SIG-M5 treated with dmso at 0.1 percent for 504 hours (cell line): ENCODE measurements at regions not wholly inside any gene's neighbourhood (a gene's known extent, or its start where the extent isn't known, plus 50 kb on each side); places are given as distances from the start of the nearest gene placed in this dataset.

Experiments
- DNase-seq: peaks from one replicate; lab custom pipeline; 2025; ENCODE audit not compliant: unreplicated experiment; lab: John Stamatoyannopoulos, UW

DNA sequence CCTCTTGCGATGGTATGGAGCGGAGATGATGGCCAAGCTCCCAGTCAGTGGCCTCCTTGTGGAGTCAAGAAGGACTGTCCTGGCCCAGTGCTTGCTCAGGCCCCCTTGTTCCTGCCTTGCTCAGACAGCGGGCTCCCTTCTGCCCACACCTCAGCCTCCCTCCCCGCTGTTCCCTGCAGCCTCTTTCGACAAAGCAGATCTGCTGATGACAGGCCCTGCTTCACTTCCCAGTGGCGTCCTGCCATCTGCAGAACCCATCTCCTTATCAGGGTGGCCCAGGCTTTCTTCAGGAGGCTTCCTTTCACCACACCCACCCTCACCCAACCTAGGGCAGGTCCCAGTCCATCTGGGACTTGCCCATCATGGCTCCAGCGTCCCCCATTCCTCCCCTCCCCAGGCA is 80.0 kb downstream of the CLDN34 start:
- no peak for DNase-seq

DNA sequence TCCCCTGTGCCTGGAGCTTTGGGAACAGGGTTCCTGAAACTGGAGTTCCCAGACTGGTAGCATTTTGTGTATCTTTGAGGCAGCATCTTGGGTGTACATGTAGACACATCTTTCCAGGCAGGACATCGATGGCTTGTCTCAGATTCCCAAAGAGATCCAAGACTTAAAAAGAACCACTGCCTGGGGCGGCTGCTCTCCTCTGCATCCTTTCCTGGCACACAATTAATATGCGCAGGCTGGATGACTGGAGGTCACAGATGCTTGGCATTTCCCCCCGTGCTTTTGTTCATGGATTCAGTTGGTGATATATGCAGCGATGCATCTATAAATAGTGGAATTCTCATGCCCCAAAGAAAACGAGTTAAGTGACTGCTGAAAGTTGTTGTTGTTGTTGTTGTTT is 80.5 kb downstream of the CLDN34 start:
- DNase-seq, result no peak

DNA sequence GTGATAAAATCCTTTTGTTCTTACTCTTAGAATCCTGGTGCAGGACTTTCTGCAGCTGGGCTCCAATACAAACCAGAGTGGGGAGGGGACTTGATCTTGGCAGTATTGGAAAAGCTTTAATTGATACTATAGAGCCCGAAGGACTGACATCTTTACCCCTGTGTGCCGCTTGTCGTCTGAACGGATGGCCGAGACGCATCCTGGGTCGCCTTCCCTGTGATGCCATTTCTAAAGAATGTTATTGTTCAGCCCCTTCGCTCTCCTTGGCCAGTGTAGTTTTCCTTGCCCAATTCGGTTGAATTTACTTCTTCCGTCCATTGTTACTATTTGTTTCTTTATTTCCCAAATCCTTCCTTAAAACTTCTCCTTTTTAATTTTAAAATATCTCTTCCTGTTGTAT is 80.9 kb downstream of the CLDN34 start:
- DNase-seq, result no peak

DNA sequence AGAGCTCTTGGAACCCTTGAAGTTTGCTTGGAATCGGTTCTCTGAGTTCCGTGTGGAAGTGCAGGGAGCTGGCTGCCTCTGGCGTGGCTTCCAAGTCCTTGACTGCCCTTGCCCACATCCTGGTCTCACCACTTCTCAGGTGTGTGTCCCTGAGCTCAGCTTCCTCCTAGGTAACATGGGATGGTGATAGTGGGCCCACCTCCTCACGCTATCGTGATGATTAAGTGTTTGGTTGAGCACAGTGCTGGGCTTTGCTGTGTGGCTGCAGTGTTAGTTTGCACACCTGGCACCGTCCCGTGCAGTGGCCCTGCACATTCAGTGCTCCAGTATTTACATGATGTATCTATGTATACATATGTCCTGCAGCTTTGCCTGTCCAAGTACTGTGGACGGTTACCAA is 81.5 kb downstream of the CLDN34 start:
- DNase-seq, result no peak

DNA sequence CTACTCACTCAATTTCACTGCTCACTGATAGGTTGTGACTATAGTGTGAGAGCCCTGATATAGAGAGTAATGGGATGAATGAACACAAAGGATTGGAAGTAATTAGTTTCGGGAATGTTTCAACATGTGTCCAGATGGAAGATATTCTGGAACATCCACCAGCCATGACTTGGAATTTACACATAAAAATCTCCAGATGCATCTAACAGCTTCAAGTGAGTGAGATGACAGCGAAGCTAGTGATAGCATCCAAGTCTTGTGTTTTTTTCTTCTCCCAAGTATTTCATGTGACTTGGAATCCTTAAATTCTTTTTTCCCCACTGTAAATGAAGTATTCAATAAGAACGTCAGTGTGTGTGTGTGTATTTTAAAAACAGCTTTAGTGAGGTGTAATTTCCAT is 82.1 kb downstream of the CLDN34 start:
- no peak for DNase-seq

DNA sequence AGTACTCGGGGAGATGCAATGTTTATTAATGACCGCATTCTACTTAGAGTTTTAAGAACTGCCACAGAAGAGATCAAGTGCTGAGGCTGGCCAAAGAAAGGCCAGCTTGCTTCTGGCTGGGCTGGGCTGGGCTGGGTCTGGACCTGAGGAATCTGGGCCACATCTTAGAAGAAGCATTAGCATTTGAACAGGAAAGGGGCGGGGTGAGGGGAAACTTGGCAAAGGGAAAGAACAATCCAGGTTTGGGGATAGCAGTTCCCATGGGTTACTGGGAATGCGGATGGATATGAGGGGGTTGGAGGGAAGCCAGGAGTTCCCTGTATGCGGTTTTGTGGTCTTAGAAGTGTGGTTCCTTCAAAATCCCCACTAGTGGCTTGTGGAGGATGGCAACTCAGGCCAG is 83.3 kb downstream of the CLDN34 start:
- DNase-seq, result no peak

DNA sequence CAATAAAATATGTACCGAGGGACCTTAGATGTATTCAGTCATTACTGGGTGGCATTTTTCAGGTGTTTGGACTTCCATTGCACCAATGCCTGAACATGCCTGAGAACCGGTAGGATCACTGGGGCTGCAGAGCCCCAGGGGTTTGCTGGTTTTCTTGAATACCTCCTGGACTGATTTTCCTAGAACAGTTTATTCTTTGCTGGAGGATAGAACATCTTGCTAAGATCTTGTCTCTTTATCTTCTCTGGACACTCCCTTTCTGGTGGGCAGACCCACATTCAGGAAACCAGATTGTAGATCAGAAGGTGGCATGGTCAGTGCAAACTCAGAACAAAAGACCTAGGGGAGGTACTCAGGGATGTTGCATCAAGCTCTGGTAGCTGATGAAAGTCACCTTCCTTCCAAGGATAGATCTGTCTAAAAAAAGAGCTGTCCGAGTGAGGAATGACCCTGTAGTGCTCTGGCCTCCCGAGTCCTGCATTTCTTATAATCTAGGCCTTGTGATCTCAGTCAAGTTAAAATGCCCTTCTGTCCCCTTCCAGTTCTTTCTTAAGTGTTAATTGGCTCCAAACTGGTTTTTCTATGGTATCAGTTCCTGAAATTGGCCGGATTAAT is 84.8 kb downstream of the CLDN34 start:
- DNase-seq, result no peak

DNA sequence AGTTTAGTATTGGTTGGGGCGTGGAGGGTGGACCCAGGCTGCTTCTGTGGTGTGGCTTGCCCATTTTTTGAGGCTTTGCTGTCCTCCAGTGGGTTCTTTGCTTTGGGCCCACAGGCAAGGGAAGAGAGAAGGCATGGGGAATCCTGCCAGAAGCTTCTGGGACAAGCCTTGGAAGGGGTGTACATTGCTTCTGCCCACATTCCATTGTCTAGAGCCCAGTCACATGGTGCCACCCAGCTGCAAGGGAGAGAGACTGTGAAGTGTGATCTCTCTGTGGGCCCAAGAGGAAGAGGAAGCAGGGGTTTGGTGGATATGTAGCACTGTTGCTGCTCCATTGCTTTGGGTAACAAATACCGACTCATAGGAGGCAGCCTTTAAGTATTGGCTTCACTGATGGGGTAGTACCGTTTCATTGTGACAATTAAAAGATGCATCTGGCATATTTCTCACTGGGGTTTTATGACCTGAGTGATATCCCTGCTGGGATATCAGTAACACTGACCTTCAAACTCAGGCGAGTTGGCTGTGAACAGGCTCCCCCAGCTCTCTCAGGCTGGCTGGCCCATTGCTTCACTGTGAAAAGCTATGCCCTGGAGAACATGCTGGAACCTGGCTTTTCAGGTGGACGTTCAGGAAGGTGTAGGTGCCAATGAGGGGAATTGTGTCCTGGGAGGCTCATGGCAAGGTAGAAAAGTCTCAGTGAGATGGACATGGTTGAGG is 85.9 kb downstream of the CLDN34 start:
- no peak for DNase-seq

DNA sequence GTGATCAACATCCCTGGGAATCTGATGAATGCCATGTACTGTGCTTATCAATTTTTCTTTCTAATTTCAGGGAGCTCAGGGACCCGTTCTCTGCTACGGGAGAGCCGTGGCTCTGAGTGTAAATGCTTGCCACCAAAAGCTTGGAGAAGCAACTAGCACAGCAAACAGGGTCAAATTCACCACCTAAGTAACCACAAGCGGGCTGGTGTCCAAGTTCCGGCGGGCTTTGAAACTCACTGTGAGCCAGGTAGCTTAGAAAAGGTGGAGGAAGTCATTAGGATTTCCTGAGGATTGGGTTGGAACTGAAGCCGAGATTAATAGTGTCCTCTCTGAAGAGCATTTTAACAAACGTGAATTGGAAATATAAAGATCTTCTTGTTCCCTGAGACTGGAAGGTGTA is 87.2 kb downstream of the CLDN34 start:
- DNase-seq, result no peak

DNA sequence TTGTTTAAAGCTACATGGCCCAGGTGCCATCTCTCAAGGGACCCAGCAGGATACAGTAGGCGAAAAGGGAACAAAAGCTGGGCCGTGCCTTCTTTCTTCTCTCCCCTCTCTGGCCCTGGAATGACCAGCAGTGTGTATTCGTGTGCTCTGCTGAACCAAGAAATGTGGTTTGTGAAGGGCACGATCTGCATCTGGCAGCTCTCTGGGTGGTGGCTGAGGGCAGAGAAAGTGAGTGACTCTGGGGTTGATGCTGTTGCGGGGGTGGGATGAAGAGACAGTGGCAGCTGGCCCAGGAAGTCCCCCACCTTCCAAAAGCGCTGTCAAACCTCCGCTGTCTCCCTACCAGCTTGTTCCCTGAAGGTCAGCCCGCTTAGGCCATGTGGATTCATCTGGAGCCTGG is 88.3 kb downstream of the CLDN34 start:
- no peak for DNase-seq

DNA sequence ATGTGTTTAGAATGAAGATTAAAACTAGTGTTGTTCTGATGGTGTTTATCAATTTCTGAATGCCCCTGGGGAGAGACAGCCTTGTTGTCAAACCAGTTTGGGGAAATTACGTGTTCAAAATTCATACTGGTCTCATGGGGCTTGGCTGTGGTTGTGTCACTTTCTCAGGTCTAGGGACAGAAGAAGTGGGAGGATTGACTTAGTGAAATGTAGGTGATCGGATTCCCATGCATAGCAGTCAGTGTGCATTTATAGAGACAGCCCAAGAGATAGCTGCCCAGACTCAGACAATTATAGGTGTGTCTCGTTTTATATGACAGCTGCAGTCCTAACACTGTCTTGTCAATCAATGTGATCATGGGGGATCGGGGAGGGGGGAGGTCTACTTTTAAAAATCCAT is 94.4 kb upstream of the CLCN4 start:
- no peak for DNase-seq

DNA sequence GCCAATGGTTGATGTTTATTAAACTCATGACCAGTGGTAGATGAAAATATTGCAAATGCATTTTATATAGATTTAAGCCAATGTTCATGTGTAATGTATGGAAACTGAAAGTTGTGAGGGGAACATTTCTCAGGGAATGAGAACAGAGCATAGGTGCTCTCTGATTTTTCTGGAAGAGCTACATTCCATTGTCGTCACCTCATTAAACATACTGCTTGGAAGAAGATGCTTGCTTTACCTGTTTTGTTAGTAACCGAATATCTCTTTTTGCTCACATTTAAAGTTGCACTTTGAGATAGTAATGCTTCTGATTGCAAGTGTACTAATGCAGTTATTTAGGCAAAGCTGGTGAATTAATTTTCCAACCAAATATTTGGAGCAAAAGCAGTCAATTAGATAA is 93.8 kb upstream of the CLCN4 start:
- peak; percentile 18 for DNase-seq

DNA sequence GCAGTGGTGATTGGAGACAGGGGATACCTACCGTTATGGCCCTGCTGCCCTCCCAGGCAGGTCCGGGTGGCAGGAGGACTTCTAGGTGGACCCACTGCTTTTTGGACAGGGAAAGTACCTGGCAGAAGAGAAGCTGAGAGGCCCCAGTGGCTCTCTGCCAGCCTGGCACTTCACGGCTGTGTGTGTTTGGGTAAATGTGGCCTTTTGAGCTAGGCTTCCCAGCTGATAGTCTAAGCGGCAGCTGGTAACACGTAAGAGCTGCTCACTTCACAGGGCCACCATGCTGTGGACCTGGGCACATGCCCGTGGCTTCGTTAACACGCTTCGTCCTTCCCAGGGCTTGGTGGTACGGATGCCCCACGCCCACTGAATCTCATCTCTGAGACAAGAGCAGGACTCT is 92.0 kb upstream of the CLCN4 start:
- no peak for DNase-seq

DNA sequence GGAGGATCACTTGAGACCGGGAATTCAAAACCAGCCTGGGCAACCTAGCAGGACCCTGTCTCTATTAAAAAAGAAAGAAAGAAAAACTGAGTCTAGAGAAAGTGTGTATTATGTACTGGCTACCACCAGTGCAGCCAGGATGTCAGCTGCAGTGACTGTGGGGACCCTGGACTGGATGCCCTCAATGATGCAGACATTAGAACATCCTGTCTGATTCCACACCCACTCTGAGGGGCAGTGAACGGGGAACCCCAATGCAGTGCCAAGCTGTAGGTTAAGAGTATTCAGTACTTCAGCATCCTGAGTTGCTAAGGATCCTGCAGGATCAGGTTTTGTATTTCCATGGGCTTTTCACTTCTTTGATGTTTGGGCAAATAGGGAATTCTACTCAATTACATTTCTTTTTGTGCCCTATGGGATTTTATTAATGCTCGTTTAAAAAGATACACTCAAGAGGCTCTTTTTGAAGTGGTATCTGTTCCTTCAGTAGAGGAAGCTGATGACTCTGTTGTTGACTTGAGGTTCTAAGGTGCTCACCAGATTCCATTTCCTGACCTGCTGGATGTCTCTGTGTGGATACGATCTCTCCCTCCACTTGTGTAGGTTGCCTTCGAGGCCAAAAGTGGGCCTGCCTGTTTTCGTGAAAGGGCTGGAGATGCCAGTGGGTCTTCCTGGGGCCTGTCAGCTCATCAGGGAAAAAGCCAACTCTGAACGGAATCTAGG is 85.9 kb upstream of the CLCN4 start:
- DNase-seq, result no peak

DNA sequence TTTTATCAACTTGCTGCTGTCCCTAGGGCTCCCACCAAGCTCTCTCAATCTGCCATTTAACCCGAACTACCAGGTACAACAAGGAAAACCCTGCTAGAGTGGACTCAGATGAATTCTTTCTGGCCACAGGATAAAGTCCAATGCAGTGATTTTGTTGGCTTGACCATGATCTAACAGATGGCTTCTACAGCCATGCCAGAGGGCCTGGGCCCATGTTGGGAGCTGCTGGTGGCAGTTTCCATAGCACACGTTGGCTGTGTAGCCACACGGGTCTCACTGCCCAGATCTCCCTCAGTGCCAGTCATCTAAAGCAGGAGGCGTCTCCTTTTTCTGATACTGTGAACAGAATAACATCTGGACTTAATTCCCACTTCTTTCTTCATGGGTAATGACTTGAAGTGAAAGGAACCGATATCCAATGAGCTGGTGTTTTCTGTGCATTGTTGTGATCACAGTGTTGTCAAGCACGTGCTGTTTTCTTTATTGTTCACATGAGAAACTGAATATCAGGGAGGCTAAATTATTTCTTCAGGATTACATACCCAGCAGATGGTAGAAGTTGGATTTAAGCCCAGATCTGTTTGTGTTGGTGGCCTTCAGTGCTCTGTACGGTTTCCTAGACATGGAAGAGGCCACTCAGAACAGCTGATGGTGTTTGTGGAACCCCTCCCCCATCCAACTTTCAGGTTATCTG is 85.2 kb upstream of the CLCN4 start:
- DNase-seq, result no peak

DNA sequence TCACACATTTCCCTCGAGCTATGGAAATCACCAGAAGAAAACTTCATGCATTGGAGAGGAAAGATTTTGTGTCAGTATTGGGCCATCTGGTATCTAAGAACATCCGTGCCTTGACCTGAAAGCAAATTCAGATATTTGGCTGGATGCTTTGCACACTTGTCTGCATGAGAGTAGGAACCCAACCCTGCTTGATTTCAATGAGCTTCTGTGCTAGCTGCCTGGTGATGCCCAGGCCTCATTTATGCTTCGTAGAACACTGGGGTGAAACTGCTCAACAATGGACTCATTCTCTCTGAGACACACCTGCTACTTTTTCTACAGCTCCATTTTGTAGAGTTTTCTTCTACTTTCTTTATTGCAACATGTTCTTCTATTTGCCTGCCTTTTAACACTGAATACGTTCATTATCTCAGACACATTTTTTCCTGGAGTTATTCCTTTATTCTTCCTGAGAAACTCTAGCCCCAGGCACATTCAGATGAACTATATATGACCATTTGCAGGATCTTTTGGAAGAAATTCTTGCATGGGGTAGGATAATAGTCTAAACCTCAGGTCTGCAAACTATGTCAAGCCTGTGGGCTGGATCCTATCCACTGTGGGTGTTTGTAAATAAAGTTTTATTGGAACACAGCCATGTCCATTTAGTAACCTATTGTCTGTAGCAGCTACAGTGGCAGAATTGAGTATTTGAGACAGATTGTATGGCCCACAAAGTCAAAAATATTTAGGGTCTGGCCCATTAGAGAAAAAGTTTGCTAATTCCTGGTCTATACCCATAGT is 83.8 kb upstream of the CLCN4 start:
- no peak for DNase-seq

DNA sequence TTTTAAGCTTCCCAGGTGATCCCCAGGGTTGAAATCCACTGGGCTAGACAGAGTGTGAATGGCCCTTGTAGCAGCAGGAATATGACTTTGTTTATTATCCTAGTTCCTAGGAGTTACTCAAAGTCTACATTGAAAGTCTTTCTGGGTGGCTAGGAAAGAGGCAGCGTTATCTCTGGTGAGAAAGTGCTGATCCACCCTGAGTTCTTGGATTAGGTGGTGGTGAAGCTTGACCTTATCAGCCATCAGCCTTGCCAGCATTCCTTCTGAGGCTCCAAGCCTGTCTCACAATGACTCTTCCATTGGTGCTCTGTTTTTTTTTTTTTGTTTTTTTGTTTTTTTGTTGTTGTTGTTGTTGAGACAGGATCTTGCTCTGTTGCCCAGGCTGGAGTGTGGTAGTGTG is 83.1 kb upstream of the CLCN4 start:
- no peak for DNase-seq

DNA sequence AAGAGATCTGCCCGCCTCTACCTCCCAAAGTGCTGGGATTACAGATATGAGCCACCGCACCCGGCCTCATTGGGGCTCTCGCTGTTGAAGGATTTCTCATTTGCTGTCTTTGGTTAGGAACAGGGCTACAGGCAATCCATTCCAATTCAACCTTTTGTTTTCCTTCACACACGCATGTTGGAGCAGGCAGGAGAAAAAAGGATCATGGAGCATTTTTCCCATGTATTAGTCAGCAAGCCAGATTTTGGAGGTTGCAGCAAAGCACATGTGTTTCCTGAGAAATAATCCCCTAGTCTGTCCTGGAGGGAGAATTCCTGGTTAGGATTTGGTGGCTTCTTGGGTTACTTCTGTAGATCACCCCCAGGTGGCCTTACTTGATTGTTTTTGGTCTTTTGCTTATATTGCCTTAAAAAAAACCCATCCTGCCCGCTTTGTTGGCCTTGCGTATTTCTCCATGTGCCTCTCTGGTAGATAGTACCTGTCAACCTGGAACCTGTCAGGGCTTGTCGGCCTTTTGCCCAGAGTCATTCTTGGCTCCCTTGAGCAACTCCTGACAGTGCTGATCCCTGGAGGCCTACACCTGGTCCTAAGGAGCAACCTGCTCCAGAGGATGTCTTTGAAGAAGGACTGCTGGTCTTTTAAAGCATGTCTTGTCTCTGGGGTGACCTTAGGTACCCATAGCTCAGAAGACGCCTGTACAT is 82.4 kb upstream of the CLCN4 start:
- no peak for DNase-seq

DNA sequence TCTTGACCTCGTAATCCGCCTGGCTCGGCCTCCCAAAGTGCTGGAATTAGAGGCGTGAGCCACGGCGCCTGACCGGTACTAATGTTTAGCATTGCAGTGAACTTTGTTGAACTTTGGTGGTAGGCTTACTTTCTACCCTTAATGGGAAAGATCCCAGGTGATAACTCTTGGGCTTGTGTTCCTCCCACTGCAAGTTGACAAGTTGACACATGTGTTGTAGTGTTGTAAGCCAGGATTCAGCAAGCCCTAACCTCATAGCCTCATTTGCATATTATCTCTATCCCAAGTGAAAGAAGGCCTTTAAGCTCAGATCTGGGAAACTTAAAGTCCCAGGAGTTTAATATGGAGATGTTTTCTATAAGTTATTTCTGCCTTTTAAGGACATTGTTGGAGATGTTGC is 80.0 kb upstream of the CLCN4 start:
- DNase-seq, result no peak

DNA sequence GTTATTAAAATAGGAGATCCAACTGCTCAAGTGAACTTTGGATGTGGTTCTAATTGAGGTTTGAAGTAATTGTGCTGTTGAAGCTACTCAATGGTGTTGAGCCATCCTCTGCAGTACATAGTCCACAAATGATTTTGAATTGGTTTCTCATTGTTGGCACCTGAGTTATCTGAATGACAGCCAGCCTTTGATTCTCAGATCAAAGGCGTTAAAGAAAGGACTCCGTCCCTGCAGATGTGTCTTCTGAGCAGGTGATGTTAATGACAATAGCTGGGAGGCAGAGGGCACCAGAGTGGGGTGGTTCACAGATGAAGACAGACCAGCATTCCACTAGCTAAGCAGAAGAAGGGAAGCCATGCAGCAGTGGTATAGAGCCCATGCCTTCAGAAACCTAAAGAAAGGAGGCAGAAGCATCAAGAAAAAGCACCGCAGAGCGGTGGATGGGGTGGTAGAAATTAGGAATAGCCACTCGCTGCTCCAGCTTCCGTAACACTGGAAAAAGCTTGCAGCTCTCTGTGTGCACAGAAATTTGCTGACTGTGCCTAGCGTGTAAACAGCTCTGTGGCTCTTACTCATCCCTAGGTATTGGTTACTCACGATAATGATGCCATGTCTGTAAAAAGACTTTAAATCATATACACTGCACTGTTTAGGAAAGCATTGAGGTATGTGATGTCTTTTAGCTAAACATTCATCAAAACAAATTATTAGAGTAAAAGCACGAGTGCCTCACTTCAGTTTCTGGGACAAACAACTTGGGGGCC is 79.2 kb upstream of the CLCN4 start:
- DNase-seq, result no peak
